Fibroblast of skin of right quadriceps (primary cell): ENCODE measurements at regions not wholly inside any gene's neighbourhood (a gene's known extent, or its start where the extent isn't known, plus 50 kb on each side); places are given as distances from the start of the nearest gene placed in this dataset.

Experiments
- DNase-seq: peaks from one replicate; pipeline ENCODE4 v3.0.0-alpha.2; 2013

DNA sequence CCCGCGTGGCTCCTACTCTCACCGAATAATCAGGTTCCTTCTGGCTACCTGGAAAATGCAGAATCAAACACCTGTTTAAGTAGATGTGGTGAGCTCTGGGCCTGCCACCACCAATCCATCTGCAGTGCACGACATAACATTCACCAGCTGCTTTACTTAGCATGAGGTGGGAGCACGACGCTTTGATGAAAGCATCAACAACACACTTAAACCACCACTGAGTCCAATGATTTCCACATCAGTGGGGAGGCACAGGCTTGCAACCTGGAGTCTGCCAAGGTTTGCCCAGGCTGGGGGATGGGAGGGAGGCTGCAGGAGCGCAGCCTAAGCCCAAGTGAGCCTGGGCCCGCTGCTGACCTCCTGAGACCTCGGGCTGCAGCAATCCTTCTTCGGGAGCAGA lies 415.5 kb downstream of the MEIS1 start:
- DNase-seq = no peak

DNA sequence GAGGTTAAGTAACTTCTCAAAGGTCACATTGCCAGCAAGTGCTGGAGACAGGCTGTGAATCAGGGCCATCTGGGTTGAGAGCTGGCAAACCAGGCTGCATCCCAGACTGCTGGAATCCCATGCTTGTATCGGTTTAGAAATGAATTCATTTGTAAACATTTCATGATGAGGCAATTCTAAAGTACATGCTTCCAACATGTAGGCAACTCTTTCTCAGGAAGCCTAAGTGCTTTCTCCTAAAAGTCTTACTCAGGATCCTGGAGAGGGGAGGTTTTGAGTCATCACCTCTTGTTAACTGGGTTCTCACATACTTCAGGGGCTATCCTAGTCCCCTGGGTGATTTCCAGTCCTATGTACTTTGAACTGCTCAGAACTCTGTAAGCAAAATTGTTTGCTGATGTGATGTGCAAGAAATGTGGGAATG lies 416.5 kb downstream of the MEIS1 start:
- peak; percentile 95 for DNase-seq

DNA sequence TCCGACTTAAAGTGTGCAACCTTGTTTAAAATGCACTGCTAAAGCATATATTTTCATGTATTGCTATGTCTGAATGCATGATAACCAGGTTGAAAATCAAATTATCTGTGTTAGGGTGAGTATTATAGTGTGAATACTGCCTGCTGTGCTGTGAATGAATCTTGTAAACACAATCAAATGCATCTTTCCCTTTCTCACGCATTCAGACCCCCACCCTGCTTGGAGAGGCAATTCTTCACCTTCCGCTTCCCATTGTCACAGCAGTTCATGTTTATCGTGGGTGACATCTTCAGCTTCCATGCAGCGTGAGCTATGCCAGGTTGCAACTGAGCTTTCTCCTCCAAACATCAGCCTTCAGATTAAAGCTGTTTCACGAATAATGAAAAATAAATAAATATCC lies 418.0 kb downstream of the MEIS1 start:
- no peak for DNase-seq

DNA sequence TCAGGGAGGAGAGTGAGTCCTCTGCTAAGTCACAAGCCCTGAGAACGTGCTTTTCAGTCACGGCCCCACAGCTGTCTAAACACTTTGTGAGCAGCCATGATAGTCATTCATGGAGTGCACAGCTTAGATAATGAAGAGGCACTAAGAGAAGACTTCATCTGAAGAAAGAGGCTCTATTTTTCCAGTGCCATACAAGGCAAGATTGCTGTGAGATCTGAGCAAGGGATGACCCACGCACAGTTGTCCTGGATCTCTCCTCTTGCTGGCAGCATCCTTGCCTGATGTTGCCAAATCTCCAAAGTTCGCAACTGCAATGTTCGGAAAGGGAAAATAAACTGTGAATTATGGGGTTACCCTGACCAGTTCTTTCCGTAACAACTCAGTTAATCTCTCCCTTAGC lies 418.7 kb downstream of the MEIS1 start:
- no peak for DNase-seq

DNA sequence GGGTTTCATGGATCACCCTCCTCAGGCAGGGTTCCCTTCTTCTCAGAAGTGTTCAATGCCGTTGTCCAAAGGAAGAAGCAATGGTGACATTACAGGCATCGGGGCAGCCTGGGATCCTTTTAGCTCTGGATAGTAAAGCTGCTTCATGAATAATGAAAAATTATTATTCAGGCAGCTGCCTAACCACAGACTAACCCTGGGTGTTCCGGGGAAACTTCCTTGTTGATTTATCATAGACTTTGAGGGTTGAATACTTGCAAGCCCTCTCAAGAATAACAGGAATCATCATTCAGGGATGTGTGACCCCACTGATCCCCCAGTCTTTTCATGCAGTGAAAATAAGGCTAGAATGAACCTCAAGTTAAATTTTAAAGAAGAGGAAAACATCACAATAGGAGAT lies 419.4 kb downstream of the MEIS1 start:
- DNase-seq = no peak

DNA sequence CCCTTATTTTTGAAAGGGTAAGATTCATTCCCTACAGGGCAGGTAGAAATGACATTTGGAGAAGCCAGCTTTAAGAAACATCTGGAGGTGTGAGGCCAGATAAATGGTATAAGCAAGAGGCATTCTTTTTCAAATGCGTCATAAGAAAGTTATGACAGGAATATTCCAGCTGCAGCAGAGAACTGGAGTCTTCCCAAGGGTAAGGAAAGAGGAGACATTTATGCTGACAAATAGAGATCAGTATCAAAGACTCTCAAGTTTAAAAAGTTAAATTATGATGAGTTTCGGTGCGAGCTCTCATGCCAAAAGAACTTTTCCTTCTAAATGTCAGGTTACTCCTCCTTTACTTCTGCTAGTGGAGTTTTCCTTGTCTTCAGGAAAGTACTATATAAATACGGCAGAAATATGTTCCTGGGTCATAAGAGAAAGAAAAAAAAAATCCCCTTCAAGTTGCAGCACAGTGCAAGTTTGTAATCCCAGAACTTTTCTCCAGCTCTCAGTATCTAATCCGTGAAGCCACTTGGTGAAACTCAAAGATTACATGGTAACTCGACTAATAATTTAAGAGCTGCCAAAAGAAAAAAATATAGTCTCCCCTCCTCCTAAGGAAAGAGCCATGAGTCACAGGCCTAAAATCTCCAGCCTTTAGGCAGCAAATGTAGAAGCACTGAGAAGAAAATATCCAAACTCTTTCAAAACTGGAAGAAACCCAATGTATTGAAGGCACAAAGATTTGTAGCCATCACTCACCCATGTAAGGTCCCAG lies 428.1 kb downstream of the MEIS1 start:
- DNase-seq = peak; percentile 84

DNA sequence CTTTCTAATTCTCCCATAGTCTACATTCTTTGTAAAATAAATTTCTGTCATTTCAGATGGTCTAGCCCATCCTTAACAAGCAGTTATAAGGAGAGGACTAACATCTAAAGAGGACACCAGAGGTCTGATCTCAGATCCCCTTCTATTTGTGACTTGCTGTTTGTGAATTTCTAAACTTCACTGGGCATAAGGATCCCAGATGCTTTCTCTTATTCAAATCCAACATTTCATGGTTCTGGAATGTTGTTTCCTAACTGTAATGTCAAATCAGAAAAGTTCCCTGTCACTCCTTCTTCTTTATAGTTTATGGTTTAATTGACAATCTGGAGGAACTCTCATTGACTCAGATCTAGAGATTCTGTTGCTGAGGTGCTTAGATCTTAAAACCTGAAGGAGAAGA lies 430.2 kb downstream of the MEIS1 start:
- no peak for DNase-seq

DNA sequence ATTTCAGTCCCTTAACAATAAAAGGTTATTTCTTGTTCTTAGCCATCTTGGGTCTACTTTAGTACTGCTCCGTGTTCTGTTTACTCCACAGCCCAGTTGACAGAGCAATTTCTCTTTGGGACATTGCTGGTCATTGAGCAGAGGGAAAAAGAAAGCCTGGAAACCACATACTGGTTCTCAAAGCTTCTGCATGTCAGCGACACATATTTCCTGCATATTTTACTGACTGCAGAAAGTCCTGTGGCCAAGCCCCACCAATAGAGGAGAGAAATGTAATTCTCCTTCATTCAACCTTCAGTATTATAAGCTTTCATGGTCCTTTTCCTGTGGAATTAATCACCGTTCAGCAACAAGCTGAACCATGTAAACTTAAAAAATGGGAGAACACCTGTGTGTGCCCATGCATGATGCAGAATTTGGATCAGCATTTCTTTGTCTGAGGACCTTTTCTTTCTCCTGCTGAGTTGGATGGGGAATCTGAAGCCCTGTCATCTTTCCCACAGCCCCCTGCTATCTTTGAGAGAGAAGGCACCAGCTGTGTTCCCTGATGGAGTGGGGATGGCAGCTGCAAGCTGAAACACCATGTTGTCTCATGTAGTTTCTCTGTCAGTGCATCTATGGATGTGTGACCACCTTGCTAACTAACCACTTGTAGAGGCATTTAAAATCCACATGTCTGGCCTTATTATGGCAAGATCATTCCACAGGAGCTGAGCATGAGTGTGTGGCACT lies 431.6 kb downstream of the MEIS1 start:
- DNase-seq = peak; percentile 60

DNA sequence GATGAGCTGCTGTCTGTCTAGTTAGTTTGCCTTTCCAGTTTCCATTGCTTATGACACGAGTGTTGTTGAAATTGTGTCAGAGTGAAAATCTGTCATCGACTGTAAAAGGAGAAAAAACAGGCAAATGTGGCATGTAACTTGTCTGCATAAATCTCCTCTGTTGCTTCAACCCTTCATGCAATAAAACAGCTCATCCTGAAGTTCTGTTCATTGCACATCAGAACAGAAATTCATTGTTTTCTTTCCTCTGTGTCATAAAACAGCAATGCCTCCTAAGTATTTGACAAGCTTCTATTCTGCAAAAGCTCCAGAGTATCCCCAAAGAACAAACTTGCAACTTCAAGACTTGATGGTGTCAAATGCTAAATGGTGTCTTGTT lies 432.1 kb downstream of the MEIS1 start:
- DNase-seq = peak; percentile 68

DNA sequence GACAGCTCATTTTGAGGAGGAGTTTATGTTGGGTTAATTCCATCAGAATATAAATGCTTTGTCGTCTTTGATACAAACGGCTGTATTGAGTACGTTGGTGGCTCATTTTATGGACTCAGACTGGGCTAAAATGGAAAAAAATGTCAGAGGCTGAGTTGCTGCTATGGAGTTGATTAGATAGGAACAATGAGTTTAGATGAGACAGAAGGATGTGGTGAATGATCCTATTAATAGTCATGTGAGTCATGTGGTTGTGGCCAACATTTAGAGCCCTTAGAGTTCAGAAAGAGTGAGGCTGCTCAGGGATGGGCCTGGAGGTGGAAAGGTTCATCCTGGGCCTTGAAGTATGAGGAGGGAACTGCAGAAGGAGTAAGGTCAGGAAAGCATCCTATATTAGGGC lies 434.2 kb downstream of the MEIS1 start:
- DNase-seq = peak; percentile 72

DNA sequence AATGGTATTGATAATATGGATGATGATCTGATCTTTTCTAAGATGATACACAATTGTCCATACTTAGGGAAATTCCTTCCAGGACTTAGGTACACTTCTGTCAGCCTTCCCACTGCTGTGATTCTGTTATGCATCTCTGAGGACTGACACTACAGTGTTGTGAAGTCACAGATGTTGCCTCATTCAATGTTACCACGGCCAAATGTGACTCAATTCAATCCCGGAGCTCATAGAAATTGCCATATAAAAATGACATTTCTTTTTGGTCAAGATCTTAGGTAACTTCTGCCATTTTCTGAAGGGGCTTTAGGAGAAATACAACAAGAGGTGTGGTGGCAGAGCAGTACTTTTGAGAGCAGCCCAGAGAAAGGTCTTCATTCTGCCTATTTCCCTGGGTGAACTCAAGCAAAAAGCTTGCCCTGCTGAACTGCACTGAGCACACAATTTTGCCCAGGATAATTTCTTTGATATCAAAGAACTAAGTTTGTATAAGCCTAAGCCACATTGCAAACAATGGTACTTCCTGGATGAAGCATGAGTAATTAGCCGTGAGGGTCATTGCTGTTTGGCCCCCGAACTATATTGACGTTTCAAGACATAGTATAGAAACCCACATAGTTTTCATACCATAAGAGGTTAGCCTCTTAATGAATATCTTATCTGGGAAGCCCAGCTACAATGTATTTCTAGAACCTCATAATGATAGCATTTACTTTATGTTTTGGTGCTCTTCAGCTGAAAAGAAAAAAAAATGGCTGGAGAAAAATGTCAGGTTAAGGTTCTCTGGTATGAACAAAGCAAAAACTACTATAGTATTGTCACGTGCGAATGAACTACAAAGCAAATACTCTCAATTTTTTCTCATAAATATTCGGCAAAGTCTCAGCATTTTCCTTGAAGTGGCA lies 437.4 kb downstream of the MEIS1 start:
- peak; percentile 66 for DNase-seq

DNA sequence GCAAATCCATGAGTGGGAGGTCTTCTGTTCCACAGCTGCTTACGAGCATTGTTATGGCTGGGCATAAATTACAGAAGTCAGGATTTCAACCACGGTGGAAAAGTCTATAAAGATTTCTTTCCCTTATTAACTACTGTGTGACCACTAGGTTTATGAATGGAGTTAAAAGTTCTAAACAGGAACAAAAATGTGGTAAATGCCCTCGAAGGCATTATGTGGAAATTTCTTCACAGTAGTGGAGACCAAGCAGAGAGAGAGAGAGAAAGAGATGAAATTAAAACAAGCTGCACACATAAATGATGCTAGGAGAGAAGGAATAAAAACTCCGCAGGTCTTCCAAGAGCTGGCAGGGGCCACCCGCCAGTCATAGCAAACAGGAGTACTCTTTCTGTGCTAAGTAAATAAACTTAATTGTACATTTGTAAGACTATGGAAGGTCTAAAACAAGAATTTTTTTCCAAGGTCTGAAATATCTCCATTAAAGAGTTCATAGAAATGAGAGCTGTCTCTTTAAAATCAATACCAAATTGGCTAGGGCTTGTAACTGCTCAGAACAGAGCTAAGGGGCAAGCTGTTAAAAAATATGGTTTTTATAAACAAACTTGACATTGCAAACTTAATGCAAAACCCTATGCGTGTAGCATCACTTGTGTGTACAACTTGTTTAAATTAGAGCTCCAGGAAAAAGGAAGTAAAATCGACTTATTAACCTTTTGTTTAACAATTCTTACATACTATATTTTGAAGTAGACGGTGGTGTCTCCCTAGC lies 438.2 kb downstream of the MEIS1 start:
- DNase-seq = peak; percentile 66

DNA sequence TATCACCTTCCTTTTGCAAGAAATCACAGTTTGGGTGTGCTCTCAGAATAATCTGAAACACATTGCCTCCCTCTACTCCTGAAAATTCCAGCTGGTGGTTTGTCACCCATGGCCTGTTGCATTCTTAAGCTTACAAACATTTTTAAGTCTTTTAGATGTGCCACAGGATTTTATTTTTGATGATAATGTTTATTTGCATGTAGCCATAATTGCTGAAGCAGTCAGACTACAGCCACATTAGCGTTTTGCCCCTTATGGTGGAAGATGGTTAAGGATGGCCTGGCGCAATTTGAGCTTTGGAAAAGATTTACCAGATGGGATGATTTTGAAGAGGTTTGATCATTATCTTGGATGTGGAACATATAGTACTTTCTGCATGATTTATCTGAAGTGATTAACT lies 439.5 kb downstream of the MEIS1 start:
- DNase-seq = peak; percentile 87

DNA sequence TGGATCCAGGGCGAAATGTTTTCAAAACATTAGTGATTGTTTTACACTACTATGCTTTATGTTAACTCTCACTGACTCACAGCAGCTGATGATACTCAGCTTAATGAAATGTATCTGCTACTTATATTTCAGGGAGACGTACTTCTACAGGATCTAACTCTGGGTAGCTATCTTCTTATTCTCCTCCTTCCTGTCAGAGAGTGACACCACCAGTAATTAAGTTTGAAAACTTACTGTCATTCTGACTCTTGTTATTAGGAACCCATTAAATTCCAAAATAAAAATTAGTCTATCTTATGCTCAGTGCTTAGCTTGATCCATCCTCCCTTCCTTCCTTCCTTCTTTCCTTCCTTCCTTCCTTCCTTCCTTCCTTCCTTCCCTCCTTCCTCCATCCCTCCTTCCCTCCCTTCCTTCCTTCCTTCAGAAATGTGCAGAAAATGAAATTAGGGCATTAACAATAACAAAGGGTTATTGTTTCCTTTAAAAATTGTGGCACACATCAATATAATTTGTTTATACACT lies 441.1 kb downstream of the MEIS1 start:
- DNase-seq = no peak

DNA sequence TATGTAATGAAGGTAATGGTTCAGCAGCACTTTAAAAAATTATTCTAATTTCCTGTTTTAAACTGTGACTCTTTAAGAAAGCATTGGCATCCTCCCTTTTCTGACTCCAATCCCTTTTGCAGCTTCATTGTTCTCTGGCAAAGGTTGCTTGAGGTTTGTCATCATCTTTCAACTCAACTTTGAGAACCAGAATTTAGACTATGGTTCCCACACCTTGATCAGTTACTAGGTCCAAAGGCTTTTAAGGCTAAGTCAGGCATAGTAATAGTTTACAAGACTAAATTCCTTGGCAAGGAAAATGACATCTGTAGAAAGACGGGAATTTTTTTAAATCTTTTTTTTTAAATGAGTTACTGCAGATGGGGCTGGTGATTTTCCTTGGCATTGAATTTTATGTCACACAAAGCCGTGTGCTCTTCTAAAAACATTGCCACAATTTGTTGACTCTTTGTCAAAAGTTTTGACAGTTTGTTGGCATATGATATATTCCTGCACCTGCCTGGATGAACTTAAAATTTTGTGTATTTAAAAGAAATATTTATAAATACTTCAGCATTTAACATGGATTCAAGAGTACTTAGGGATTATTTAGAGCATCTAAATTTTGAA lies 451.0 kb downstream of the MEIS1 start:
- DNase-seq = no peak

DNA sequence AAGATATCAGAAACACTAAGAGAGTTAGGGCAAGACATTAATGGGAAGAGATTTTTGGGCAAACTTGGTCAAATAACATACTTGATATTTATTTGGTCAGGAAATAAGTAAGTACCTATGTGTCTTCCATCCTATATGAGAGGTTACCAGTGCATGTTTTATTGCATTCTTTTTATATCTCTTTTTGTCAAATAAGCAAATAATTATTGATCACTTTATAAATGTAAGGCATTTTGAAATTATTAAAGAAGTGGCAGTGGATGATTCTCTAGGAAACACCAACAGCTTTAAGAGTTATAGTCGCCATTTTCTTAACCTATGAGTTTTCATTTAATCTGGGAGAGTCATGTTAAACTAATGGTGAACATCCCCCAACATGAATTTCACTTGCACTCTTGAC lies 453.3 kb downstream of the MEIS1 start:
- no peak for DNase-seq

DNA sequence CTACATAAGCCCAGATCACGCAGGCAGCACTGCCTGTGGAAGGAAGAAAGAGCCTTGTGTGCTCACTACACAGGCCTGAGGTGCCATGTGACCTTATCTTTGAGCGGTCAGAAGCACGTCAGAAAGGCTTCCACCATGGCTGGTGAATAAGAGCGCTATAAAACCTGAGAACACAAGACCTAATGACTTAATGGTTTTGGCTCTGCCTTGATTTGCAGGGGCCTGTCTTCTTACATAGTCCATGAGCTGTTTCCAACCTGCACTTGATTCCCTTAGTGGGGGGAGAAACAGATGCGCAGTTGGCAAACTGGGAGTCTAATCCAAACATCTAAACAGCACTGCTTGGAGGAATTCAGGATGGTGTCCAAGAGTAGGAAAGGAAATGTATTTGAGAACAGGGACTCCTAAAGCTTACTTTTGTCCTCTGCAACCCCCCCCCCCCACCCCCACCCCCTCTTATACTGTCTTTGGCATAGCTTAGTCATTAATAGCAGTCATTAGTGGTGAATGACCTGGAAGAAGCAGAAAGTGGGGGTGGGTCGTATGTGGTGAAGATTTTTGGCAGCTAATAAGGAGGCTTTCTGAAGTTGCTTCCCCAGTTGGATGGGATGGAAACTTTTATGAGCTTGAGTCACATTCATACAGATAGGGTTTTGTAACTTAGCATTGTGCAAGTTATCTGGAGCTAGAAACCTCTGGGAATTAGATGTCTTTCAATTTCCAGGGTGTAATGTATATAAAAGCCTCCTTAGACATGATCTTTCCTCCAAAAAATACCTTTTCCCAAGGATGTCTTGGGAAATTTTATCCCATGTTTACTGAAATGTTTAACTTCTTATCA lies 454.1 kb downstream of the MEIS1 start:
- peak; percentile 99 for DNase-seq

DNA sequence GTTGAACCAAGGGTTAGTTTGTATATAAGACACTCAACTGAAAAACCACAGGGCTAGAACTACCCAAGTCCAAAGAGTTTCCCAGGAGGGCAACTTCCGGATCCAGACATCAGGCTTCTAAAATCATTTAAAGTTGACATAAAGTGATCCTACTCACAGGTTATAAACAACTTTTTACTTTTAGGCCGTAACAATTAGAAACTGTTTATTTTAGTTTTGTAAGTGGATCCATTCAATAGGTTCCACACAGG lies 454.6 kb downstream of the MEIS1 start:
- DNase-seq = no peak

DNA sequence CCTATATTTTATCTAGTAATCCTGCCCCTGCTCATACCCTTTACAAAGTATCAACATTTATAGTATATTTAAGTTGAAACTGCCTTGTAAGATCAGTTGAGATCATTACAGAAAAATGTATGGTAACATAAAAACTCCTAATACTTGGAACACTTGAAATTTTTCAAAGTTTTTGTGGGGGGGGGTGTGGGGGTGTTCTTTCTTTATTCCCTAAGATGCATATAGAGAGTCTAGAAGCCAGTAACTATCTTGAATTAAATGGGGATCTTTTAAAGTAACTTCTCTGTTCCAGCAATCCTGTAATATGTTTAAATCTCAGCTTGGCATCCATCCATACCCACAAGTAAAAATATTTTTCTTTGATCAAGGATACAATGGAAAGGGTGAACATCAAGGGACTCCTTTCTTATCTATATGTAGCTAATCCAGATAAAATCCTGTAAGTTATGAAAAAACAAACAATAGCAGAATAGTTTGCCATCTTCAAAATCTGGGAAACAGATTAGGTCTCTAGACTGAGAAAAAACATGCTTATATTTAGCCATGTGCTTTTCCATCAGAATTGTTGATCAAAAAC lies 455.3 kb downstream of the MEIS1 start:
- DNase-seq = peak; percentile 46

DNA sequence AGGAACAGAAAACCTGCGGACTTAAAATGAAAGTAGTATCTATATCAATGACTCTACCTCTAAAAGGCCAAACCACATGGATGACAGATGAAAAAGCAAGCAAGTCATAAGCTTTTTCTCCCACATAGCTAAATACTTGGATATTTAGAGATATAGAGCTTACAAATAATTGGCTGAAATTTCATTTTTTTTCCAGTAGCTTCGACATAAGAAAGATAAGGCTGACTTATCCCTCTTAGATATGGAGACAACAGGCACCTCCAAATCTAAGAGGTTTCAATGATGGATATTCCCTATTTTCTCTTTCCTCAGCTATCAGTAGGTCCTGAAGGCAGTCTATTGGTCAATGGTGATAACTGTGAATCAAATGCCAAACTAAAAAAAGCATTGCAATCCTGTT lies 460.3 kb downstream of the MEIS1 start:
- DNase-seq = no peak

DNA sequence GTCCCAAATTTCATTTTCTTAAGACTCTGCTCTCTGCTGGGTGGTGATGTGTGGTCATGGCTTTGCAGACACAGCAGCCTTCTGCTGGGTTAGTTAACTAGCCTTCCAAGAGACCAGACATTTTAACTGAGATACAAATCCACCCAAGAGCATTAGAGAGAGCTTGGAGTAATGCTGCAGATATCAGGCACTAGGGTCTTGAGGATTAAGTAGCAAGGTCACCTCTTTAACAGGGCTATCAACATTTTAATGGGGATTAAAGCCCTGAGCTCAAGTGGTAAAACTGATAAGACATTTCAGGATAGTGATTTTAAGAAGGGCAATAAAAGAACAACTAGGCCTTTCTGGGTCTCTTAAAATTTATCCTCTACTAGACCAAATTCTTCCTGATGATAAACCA lies 461.2 kb downstream of the MEIS1 start:
- DNase-seq = no peak
